SU-DHL-6 (cell line): ENCODE measurements at regions not wholly inside any gene's neighbourhood (a gene's known extent, or its start where the extent isn't known, plus 50 kb on each side); places are given as distances from the start of the nearest gene placed in this dataset.

Experiments
- H2AFZ ChIP-seq: fragments of 200-600 bp; sonication (generic); 2 replicates; pipeline ENCODE4 v1.6.1; 2014; ENCODE audit warnings: low read depth, mild to moderate bottlenecking, moderate library complexity, mixed read lengths, antibody characterized with exemption, low read length; ENCODE audit not compliant: severe bottlenecking
- H3F3A ChIP-seq: fragments of 200-600 bp; shearing (Covaris generic); 2 replicates; pipeline ENCODE4 v1.6.0; 2016; ENCODE audit warnings: antibody characterized with exemption, mild to moderate bottlenecking; ENCODE audit not compliant: insufficient read depth
- H3K27ac ChIP-seq: fragments of 200-600 bp; sonication (generic); 2 replicates; pipeline ENCODE4 v1.5.1; 2016; ENCODE audit warnings: low read depth, mild to moderate bottlenecking, low read length, moderate library complexity, mixed read lengths
- H3K27me3 ChIP-seq: fragments of 200-600 bp; sonication (generic), shearing (Covaris generic); 2 replicates; pipeline ENCODE4 v1.6.0; 2014; ENCODE audit warnings: mild to moderate bottlenecking, low read length
- H3K36me3 ChIP-seq: fragments of 200-600 bp; sonication (generic); 2 replicates; pipeline ENCODE4 v1.6.1; 2014; ENCODE audit warnings: mild to moderate bottlenecking, low read length, mixed read lengths
- H3K4me2 ChIP-seq: fragments of 300-600, 200-600 bp; shearing (Covaris generic), sonication (generic); 2 replicates; pipeline ENCODE4 v1.6.0; 2014; ENCODE audit warnings: low read length, low read depth, mild to moderate bottlenecking; ENCODE audit not compliant: poor library complexity, severe bottlenecking
- H3K4me3 ChIP-seq: fragments of 200-600 bp; sonication (generic); 2 replicates; pipeline ENCODE4 v1.5.1; 2014; ENCODE audit warnings: antibody characterized with exemption, low read length, mild to moderate bottlenecking, mixed read lengths; ENCODE audit not compliant: insufficient read depth, poor library complexity, severe bottlenecking
- H3K79me2 ChIP-seq: fragments of 200-600 bp; sonication (generic); 2 replicates; pipeline ENCODE4 v1.6.1; 2014; ENCODE audit warnings: mild to moderate bottlenecking, low read length, moderate library complexity; ENCODE audit not compliant: insufficient read depth
- H3K9ac ChIP-seq: fragments of 200-600 bp; sonication (generic); 2 replicates; pipeline ENCODE4 v1.7.0; 2014; ENCODE audit warnings: mild to moderate bottlenecking, low read length
- H3K9me2 ChIP-seq: fragments of 200-600 bp; sonication (generic); replicated peaks from 2 replicates; pipeline ENCODE4 v1.6.1; 2014; ENCODE audit warnings: low read length; ENCODE audit not compliant: insufficient read depth
- H3K9me3 ChIP-seq: fragments of 200-600 bp; sonication (generic); 2 replicates; pipeline ENCODE4 v1.6.1; 2014; ENCODE audit warnings: low read length, mixed read lengths; ENCODE audit not compliant: insufficient read depth
- H4K20me1 ChIP-seq: fragments of 200-600 bp; sonication (generic); 2 replicates; pipeline ENCODE4 v1.6.1; 2014; ENCODE audit warnings: low read depth, mild to moderate bottlenecking, antibody characterized with exemption, low read length, moderate library complexity, mixed read lengths
- EZH2phosphoT487 ChIP-seq: fragments of 200-600 bp; sonication (generic), shearing (Covaris generic); conservative IDR thresholded peaks from 2 replicates; pipeline ENCODE4 v1.6.1; 2018; ENCODE audit warnings: mild to moderate bottlenecking, antibody characterized with exemption, low read length, moderate library complexity, mixed read lengths
- TF ChIP-seq, protein P1 (sequence below): fragments of 200-600 bp; sonication (generic); IDR thresholded peaks from one replicate; pipeline ENCODE4 v1.5.1; 2017; ENCODE audit warnings: antibody characterized with exemption, mild to moderate bottlenecking, low read length, moderate library complexity; ENCODE audit not compliant: insufficient read depth, poor library complexity, severe bottlenecking

DNA sequence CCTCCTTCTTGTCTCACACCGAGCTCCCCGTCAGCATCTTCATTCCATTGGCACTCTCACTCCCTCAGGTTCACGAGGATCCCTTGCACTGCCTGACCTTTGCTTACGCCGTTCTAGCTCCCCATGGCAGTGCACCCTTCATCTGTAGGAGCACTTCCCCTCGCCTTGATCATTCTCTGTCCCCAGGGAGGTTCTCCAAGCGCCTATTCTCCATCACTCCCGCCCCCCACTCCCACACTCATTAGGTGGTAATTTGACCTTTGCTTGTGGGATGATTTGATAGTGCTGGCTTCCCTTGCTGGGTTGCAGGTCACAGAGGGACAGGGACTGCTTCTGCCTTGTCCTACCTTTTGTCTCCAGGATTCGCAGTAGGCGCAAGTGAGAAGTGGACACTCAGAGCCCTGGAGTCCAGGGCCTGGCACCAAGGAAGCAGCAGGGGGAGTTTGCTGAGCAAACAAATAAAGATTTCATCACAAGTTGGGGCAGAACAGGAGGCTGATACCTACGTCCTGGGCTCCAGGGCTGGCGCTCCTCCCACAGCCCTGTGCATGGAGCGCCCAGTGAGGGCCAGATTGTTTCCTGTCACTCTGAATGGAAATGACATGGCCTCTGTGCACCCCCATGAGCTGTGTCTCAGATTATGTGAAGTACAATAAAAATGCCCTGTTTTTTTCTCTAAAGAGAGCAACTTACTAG lies 82.0 kb upstream of the RUNX3 start:
- H3K9me3 ChIP-seq: no peaks in the 10 kb centered on the region
- no peaks in the 10 kb centered on the region for H3K27me3 ChIP-seq
- no peaks in the 10 kb centered on the region for H3K79me2 ChIP-seq
- H3F3A ChIP-seq: no peaks in the 10 kb centered on the region
- no peaks in the 10 kb centered on the region for H4K20me1 ChIP-seq
- H3K27ac ChIP-seq: no peak overlapping the region
- no peak overlapping the region for H2AFZ ChIP-seq
- H3K4me2 ChIP-seq: no peak overlapping the region
- no peak overlapping the region for H3K4me3 ChIP-seq
- no peaks in the 10 kb centered on the region for H3K9me2 ChIP-seq
- no peak overlapping the region for H3K9ac ChIP-seq
- no peaks in the 10 kb centered on the region for H3K36me3 ChIP-seq
- no peak for TF ChIP-seq EZH2phosphoT487
- TF ChIP-seq, protein P1, sequence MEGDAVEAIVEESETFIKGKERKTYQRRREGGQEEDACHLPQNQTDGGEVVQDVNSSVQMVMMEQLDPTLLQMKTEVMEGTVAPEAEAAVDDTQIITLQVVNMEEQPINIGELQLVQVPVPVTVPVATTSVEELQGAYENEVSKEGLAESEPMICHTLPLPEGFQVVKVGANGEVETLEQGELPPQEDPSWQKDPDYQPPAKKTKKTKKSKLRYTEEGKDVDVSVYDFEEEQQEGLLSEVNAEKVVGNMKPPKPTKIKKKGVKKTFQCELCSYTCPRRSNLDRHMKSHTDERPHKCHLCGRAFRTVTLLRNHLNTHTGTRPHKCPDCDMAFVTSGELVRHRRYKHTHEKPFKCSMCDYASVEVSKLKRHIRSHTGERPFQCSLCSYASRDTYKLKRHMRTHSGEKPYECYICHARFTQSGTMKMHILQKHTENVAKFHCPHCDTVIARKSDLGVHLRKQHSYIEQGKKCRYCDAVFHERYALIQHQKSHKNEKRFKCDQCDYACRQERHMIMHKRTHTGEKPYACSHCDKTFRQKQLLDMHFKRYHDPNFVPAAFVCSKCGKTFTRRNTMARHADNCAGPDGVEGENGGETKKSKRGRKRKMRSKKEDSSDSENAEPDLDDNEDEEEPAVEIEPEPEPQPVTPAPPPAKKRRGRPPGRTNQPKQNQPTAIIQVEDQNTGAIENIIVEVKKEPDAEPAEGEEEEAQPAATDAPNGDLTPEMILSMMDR: no peak

DNA sequence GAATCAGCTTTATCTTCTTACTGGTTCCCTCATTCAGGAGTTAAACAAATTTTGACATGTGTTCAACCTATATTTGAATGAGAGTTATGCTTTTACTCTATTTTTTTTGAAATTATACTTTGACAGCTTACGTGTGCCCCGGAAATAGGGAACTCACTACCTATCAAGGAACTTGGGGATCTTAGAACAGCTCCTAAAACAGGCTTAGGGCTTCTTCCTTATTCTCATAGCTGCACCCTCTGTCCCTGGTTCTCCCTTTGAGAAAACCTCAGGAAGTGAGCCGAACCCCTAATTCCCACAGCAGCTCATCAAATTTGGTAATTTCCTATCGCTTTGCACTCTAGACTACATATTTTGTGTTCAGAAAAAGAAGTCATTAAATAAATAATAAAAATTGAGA lies 81.2 kb upstream of the RUNX3 start:
- Histone ChIP-seq H3K9ac (no peak overlapping the region), H4K20me1 (no peaks in the 10 kb centered on the region), H3K4me2 (no peak overlapping the region), H3K9me3 (no peaks in the 10 kb centered on the region), H3K27ac (no peak overlapping the region), H3F3A (no peaks in the 10 kb centered on the region), H3K27me3 (no peaks in the 10 kb centered on the region), H2AFZ (no peak overlapping the region), H3K4me3 (no peak overlapping the region), H3K9me2 (no peaks in the 10 kb centered on the region), H3K36me3 (no peaks in the 10 kb centered on the region), H3K79me2 (no peaks in the 10 kb centered on the region)
- TF ChIP-seq EZH2phosphoT487: no peak
- TF ChIP-seq, protein P1: no peak

DNA sequence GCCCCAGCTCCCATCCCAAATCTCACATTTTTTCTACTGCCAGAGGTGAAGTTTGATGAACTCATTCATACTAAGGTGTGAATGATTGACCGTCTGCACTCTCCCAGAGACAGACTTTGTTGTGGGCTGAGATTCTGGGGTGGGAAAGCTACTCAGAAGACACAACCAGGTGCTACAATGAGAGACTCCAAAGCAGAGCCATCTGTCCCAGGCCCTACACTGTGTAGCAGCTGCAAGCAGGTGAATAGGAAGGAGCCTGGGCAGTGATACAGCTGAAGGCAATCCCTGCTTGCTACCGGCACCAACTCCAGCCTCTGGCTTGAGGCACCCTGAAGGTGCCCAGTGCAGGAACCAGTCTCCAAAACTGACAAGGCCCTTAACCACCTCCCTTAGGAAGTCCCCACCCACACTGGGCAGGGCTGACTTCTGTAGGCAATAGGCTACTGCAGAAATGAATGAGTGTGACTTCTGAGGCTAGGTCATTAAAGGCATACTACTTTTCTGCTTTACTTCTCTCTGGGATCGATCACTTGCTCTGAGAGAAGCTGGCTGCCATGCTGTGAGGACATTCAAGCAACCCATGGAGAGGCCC lies 79.7 kb upstream of the RUNX3 start:
- no peaks in the 10 kb centered on the region for H3K9me2 ChIP-seq
- no peaks in the 10 kb centered on the region for H3K36me3 ChIP-seq
- no peak for TF ChIP-seq EZH2phosphoT487
- TF ChIP-seq, protein P1: no peak
- H4K20me1 ChIP-seq: no peaks in the 10 kb centered on the region
- H3K27ac ChIP-seq: no peak overlapping the region
- H3K4me2 ChIP-seq: no peak overlapping the region
- no peak overlapping the region for H3K9ac ChIP-seq
- no peak overlapping the region for H2AFZ ChIP-seq
- H3F3A ChIP-seq: no peaks in the 10 kb centered on the region
- H3K79me2 ChIP-seq: no peaks in the 10 kb centered on the region
- no peaks in the 10 kb centered on the region for H3K27me3 ChIP-seq
- no peaks in the 10 kb centered on the region for H3K9me3 ChIP-seq
- no peak overlapping the region for H3K4me3 ChIP-seq
